Peyer's patch (tissue), 4 donors: ENCODE measurements at regions not wholly inside any gene's neighbourhood (a gene's known extent, or its start where the extent isn't known, plus 50 kb on each side); places are given as distances from the start of the nearest gene placed in this dataset.

Experiments
- POLR2A ChIP-seq, 2 donors: fragments of 450-650 bp; IDR thresholded peaks; one replicate each; pipeline ENCODE4 v1.5.1; 2017; ENCODE audit warnings: antibody characterized with exemption in 2 of 2, mild to moderate bottlenecking in 2 of 2, moderate library complexity in 2 of 2
- TF ChIP-seq, protein P1 (sequence below), 6 experiments: fragments of 450-650 bp in 4 of 6; fragments of 200-600 bp in 2 of 6; sonication (generic) in 1 of 6; IDR thresholded peaks; one replicate each; pipeline ENCODE4 v1.5.1; 2017 to 2019; ENCODE audit warnings: antibody characterized with exemption in 6 of 6, mild to moderate bottlenecking in 3 of 6, moderate library complexity in 1 of 6

DNA sequence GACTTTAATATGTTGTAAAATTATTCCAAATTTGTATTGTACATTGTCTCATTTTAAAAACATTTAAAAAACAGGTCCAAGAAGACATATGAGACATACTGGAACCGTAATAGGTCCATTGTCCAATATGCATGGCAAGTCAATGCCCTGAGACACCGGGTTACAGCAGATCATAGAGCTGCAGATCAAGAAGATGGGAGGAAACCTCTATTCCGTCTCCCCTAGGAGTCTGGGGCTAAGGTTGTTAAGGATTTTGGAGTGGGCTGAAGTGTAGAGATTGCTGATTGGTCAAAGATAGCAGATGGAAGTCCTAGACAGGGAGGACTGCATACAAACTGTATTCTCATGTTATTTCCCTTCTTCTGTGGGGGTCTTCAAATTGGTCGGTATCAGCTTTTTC, 108.3 kb upstream of the PLEKHA5 start:
- TF ChIP-seq, protein P1, sequence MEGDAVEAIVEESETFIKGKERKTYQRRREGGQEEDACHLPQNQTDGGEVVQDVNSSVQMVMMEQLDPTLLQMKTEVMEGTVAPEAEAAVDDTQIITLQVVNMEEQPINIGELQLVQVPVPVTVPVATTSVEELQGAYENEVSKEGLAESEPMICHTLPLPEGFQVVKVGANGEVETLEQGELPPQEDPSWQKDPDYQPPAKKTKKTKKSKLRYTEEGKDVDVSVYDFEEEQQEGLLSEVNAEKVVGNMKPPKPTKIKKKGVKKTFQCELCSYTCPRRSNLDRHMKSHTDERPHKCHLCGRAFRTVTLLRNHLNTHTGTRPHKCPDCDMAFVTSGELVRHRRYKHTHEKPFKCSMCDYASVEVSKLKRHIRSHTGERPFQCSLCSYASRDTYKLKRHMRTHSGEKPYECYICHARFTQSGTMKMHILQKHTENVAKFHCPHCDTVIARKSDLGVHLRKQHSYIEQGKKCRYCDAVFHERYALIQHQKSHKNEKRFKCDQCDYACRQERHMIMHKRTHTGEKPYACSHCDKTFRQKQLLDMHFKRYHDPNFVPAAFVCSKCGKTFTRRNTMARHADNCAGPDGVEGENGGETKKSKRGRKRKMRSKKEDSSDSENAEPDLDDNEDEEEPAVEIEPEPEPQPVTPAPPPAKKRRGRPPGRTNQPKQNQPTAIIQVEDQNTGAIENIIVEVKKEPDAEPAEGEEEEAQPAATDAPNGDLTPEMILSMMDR (IDR thresholded peaks at IDR 0.05): no peak
- TF ChIP-seq POLR2A (IDR thresholded peaks at IDR 0.05): no peak
